H1 (cell line): ENCODE measurements at regions not wholly inside any gene's neighbourhood (a gene's known extent, or its start where the extent isn't known, plus 50 kb on each side); places are given as distances from the start of the nearest gene placed in this dataset.

Experiments
- CTCF ChIA-PET: fragments of 300-600 bp; sonication (Branson Sonifier 250); formaldehyde crosslinking; loops from one replicate; lab custom pipeline; 2021; ENCODE audit not compliant: partially characterized antibody; lab: Charles Lee
- POLR2A ChIA-PET: fragments of 300-600 bp; sonication (Branson Sonifier 250); formaldehyde crosslinking; loops from one replicate; lab custom pipeline; 2021; ENCODE audit warnings: inconsistent platforms; ENCODE audit not compliant: partially characterized antibody; lab: Charles Lee
- DNase-seq, 2 experiments: peaks; one replicate each; pipeline versions ENCODE4 v3.0.0 to v3.0.0-alpha.2; 2010 to 2022; ENCODE audit warnings: low spot score in 2 of 2, low read depth in 1 of 2, mixed read lengths in 1 of 2
- FAIRE-seq: peaks from 2 replicates; lab custom pipeline; 2011; peaks lifted over from hg19 to GRCh38; lab: Jason Lieb, UNC
- H2AFZ ChIP-seq: 2 replicates; pipeline ENCODE4 v1.8.1; 2012; ENCODE audit warnings: low read length, inconsistent platforms
- H2AK5ac ChIP-seq: 2 replicates; pipeline ENCODE4 v1.6.1; 2013; ENCODE audit warnings: low read depth, low read length
- H2BK120ac ChIP-seq: replicated peaks from 2 replicates; pipeline ENCODE3; 2013; ENCODE audit warnings: low read depth, low read length, inconsistent platforms
- H2BK12ac ChIP-seq: 2 replicates; pipeline ENCODE4 v1.6.1; 2013; ENCODE audit warnings: low read depth, low read length
- H2BK15ac ChIP-seq: 2 replicates; pipeline ENCODE4 v1.6.1; 2013; ENCODE audit warnings: low read length
- H2BK20ac ChIP-seq: 2 replicates; pipeline ENCODE4 v1.6.1; 2013; ENCODE audit warnings: low read length
- H2BK5ac ChIP-seq: 2 replicates; pipeline ENCODE4 v1.6.1; 2013; ENCODE audit warnings: low read depth, low read length
- H3K14ac ChIP-seq: 2 replicates; pipeline ENCODE4 v1.6.1; 2013; ENCODE audit warnings: inconsistent platforms; ENCODE audit not compliant: insufficient read length
- H3K18ac ChIP-seq: 2 replicates; pipeline ENCODE4 v1.6.1; 2013; ENCODE audit warnings: low read length; ENCODE audit errors: extremely low read depth
- H3K23ac ChIP-seq: 2 replicates; pipeline ENCODE4 v1.6.1; 2013; ENCODE audit warnings: inconsistent platforms; ENCODE audit not compliant: insufficient read length
- H3K23me2 ChIP-seq: 2 replicates; pipeline ENCODE4 v1.6.1; 2013; ENCODE audit warnings: low read depth, low read length
- H3K27ac ChIP-seq: 2 replicates; pipeline ENCODE4 v1.6.1; 2011; ENCODE audit warnings: low read depth, low read length, inconsistent platforms
- H3K27me3 ChIP-seq, 4 experiments: replicated peaks in 1 of 4; 1 replicate in 1 of 4; 2 replicates in 3 of 4; pipeline versions ENCODE4 v1.6.1 to v1.8.1; 2011 to 2013; ENCODE audit warnings: low read length in 3 of 4, mild to moderate bottlenecking in 3 of 4, inconsistent platforms in 2 of 4, mixed read lengths in 2 of 4, moderate library complexity in 1 of 4; ENCODE audit not compliant: control insufficient read depth in 3 of 4, insufficient read depth in 3 of 4; ENCODE audit errors: extremely low read depth in 1 of 4
- H3K36me3 ChIP-seq, 4 experiments: 2 replicates each; pipeline versions ENCODE4 v1.6.1 to v1.8.1; 2011 to 2013; ENCODE audit warnings: mild to moderate bottlenecking in 4 of 4, low read length in 3 of 4, moderate library complexity in 2 of 4, control low read depth in 1 of 4, inconsistent platforms in 1 of 4; ENCODE audit not compliant: insufficient read depth in 4 of 4, control insufficient read depth in 2 of 4
- H3K4ac ChIP-seq: replicated peaks from 2 replicates; pipeline ENCODE3; 2013; ENCODE audit warnings: low read length, low read depth, mixed read lengths, inconsistent platforms; ENCODE audit not compliant: insufficient read length
- H3K4me1 ChIP-seq, 4 experiments: replicated peaks in 1 of 4; 1 replicate in 1 of 4; 2 replicates in 3 of 4; pipeline versions ENCODE4 v1.6.1 to v1.8.1; 2011 to 2013; ENCODE audit warnings: low read length in 3 of 4, inconsistent platforms in 2 of 4, mixed read lengths in 1 of 4; ENCODE audit not compliant: insufficient read depth in 4 of 4, control insufficient read depth in 3 of 4
- H3K4me2 ChIP-seq, 2 experiments: 2 replicates each; pipeline versions ENCODE4 v1.6.1 to v1.8.1; 2011 to 2013; ENCODE audit warnings: low read depth in 2 of 2, low read length in 2 of 2, control low read depth in 1 of 2, inconsistent platforms in 1 of 2, mild to moderate bottlenecking in 1 of 2; ENCODE audit not compliant: insufficient read depth in 1 of 2
- H3K4me3 ChIP-seq, 4 experiments: fragments of 200-600, 300-600 bp in 1 of 4; sonication (generic), shearing (Covaris generic), sonication (Bioruptor Twin) in 1 of 4; 2 replicates each; pipeline versions ENCODE4 v1.5.1 to v1.8.1; 2011 to 2016; ENCODE audit warnings: low read length in 4 of 4, low read depth in 3 of 4, control low read depth in 2 of 4, inconsistent platforms in 2 of 4, mild to moderate bottlenecking in 2 of 4, mixed read lengths in 1 of 4, moderate library complexity in 1 of 4; ENCODE audit not compliant: insufficient read depth in 2 of 4; ENCODE audit errors: extremely low read depth in 1 of 4
- H3K56ac ChIP-seq: replicated peaks from 2 replicates; pipeline ENCODE3; 2013; ENCODE audit warnings: low read depth, mild to moderate bottlenecking, mixed read lengths, low read length, inconsistent platforms; ENCODE audit not compliant: insufficient read length
- H3K79me1 ChIP-seq: 2 replicates; pipeline ENCODE4 v1.6.1; 2013; ENCODE audit warnings: low read depth, low read length, control low read depth
- H3K79me2 ChIP-seq, 2 experiments: 2 replicates each; pipeline versions ENCODE4 v1.6.1 to v1.8.1; 2012 to 2013; ENCODE audit warnings: low read length in 2 of 2, mild to moderate bottlenecking in 2 of 2, inconsistent platforms in 1 of 2; ENCODE audit not compliant: insufficient read depth in 2 of 2, control insufficient read depth in 1 of 2
- H3K9ac ChIP-seq, 4 experiments: replicated peaks in 1 of 4; 1 replicate in 1 of 4; 2 replicates in 3 of 4; pipeline versions ENCODE4 v1.6.1 to v1.8.1; 2011 to 2013; ENCODE audit warnings: low read depth in 3 of 4, low read length in 3 of 4, control low read depth in 2 of 4, mild to moderate bottlenecking in 2 of 4, moderate library complexity in 2 of 4, inconsistent platforms in 1 of 4; ENCODE audit errors: extremely low read depth in 1 of 4
- H3K9me3 ChIP-seq, 2 experiments: 2 replicates each; pipeline versions ENCODE4 v1.6.1 to v1.8.1; 2012 to 2013; ENCODE audit warnings: mild to moderate bottlenecking in 2 of 2, moderate library complexity in 2 of 2, control low read depth in 1 of 2, inconsistent platforms in 1 of 2, low read depth in 1 of 2, low read length in 1 of 2, mixed read lengths in 1 of 2; ENCODE audit not compliant: insufficient read depth in 2 of 2
- H4K20me1 ChIP-seq, 2 experiments: replicated peaks in 1 of 2; 2 replicates each; pipeline versions ENCODE3 to v1.8.1; 2011 to 2013; ENCODE audit warnings: inconsistent platforms in 2 of 2, low read length in 2 of 2, mild to moderate bottlenecking in 1 of 2; ENCODE audit not compliant: insufficient read depth in 2 of 2, control insufficient read depth in 1 of 2
- H4K5ac ChIP-seq: 2 replicates; pipeline ENCODE4 v1.6.1; 2013; ENCODE audit warnings: low read length, low read depth, mixed read lengths, inconsistent platforms; ENCODE audit not compliant: insufficient read length
- H4K8ac ChIP-seq: 2 replicates; pipeline ENCODE4 v1.8.0; 2013; ENCODE audit warnings: mild to moderate bottlenecking, moderate library complexity, low read length, inconsistent platforms; ENCODE audit not compliant: insufficient read depth; ENCODE audit errors: extremely low read depth
- H4K91ac ChIP-seq: replicated peaks from 2 replicates; pipeline ENCODE3; 2013; ENCODE audit warnings: low read length, mixed read lengths, inconsistent platforms; ENCODE audit not compliant: insufficient read length
- ASH2L ChIP-seq: fragments of 200-600, 300-600 bp; sonication (generic); IDR thresholded peaks from one replicate; pipeline ENCODE4 v1.7.1; 2017; ENCODE audit warnings: low read length
- CTBP2 ChIP-seq: IDR thresholded peaks from 2 replicates; pipeline ENCODE4 v1.7.0; 2011; ENCODE audit warnings: borderline replicate concordance, mild to moderate bottlenecking, moderate library complexity, mixed read lengths, low read length; ENCODE audit not compliant: insufficient read depth, insufficient read length
- WGBS, 2 experiments: shearing (Covaris generic) in 1 of 2; methylation state at CpG; one replicate each; pipeline versions ENCODE4 v1.1.6 to v1.1.7; 2013 to 2015; ENCODE audit warnings: low lambda C conversion rate in 2 of 2, mixed read lengths in 2 of 2, inconsistent platforms in 1 of 2, low coverage in 1 of 2, missing lambda C conversion rate in 1 of 2; ENCODE audit not compliant: insufficient replicate concordance in 2 of 2, insufficient coverage in 1 of 2, insufficient read length in 1 of 2; ENCODE audit errors: extremely low coverage in 1 of 2, missing lambda C conversion rate in 1 of 2; 5-methylcytosine and 5-hydroxymethylcytosine counted together

DNA sequence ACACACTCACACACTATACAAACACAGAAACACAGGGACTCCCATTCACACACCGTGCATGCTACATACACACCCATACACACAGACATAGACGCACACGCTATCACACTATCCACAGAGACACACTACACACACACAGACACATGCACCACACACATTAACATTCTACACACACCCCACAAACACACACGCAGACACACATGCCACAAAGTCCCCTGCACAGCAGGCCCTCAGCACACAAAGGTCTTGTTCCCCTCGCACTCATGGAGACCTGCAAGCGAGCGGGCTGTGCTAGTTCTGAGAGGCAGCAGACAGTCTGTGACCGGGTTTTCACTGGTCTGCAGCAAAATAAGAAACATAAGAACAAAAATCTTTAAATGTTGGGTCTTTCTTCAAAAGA, 429.6 kb upstream of the SALL3 start:
- no peak overlapping the region for H4K91ac ChIP-seq
- H2BK20ac ChIP-seq = no peak overlapping the region
- no peak overlapping the region for H4K8ac ChIP-seq
- no peaks in the 10 kb centered on the region; a peak in 1 of 7 replicates for H3K27me3 ChIP-seq
- no peak for TF ChIP-seq ASH2L
- no peak for TF ChIP-seq CTBP2
- H2AFZ ChIP-seq = no peak overlapping the region
- no peaks in the 10 kb centered on the region for H3K79me1 ChIP-seq
- CTCF ChIA-PET = no interaction called here
- H2BK12ac ChIP-seq = no peak overlapping the region
- no peak overlapping the region for H3K4me3 ChIP-seq
- no peak overlapping the region for H3K4ac ChIP-seq
- no peaks in the 10 kb centered on the region for H3K36me3 ChIP-seq
- no peak overlapping the region for H4K5ac ChIP-seq
- H4K20me1 ChIP-seq = peaks cover 0 to 11% of the 10 kb centered on the region in 2 experiments
- no peak overlapping the region for H3K56ac ChIP-seq
- H3K18ac ChIP-seq = no peak overlapping the region
- 95% methylated on average over 8 of the region's 8 CpGs; no CpG with 5 or more reads in 1 of the 2 experiments for WGBS, 2 experiments
- H3K9ac ChIP-seq = no peak overlapping the region
- H2BK5ac ChIP-seq = no peak overlapping the region; the same call in 1 of the 2 replicates
- H3K79me2 ChIP-seq = 0 out of 4 replicates have a peak, but pooled peaks cover 0 to 2% of the 10 kb centered on the region in 2 experiments
- H2BK120ac ChIP-seq = no peak overlapping the region
- H3K23me2 ChIP-seq = peaks cover 6% of the 10 kb centered on the region; the same call in 1 of the 2 replicates
- no peaks in the 10 kb centered on the region; a peak in 1 of 7 replicates for H3K4me1 ChIP-seq
- FAIRE-seq = no peak
- H2AK5ac ChIP-seq = no peak overlapping the region
- no peak overlapping the region for H3K27ac ChIP-seq
- H2BK15ac ChIP-seq = no peak overlapping the region
- H3K9me3 ChIP-seq = peaks cover 9 to 11% of the 10 kb centered on the region in 2 experiments
- no peak overlapping the region for H3K14ac ChIP-seq
- H3K4me2 ChIP-seq = no peak overlapping the region
- no peak overlapping the region for H3K23ac ChIP-seq
- POLR2A ChIA-PET = no interaction called here
- no peak for DNase-seq
